Sigmoid colon (tissue), 6 donors: ENCODE measurements at regions not wholly inside any gene's neighbourhood (a gene's known extent, or its start where the extent isn't known, plus 50 kb on each side); places are given as distances from the start of the nearest gene placed in this dataset.
"Not testable (repeated sequence)": the region's sequence is repeated elsewhere in the genome, so short reads cannot be mapped to it uniquely, and the experiment has no call there.

Source experiments
- DNase-seq: peaks from one replicate; pipeline ENCODE4 v3.0.0-alpha.2; 2019
- H3K27ac ChIP-seq, 4 donors: fragments of 200-600 bp; sonication (generic); one replicate each; pipeline ENCODE4 v1.5.1; 2016 to 2019; ENCODE audit warnings: mild to moderate bottlenecking in 1 of 4
- H3K27me3 ChIP-seq, 3 donors: fragments of 200-600 bp; sonication (generic); one replicate each; pipeline ENCODE4 v1.5.1; 2019; ENCODE audit warnings: mild to moderate bottlenecking in 1 of 3
- H3K36me3 ChIP-seq, 4 donors: fragments of 200-600 bp; sonication (generic); one replicate each; pipeline ENCODE4 v1.5.1; 2016 to 2019
- H3K4me1 ChIP-seq, 4 donors: fragments of 200-600 bp; sonication (generic); one replicate each; pipeline ENCODE4 v1.5.1; 2017 to 2019
- H3K4me3 ChIP-seq, 4 donors: fragments of 200-600 bp; sonication (generic); one replicate each; pipeline ENCODE4 v1.5.1; 2017 to 2019; ENCODE audit warnings: mild to moderate bottlenecking in 2 of 4, moderate library complexity in 1 of 4
- H3K9me3 ChIP-seq, 4 donors: fragments of 200-600 bp in 3 of 4; sonication (generic) in 3 of 4; one replicate each; pipeline versions ENCODE4 v1.5.1 to v1.6.1; 2013 to 2019
- EP300 ChIP-seq, 4 donors: sonication (generic); formaldehyde crosslinking; IDR thresholded peaks; one replicate each; pipeline ENCODE4 v1.6.1; 2017; ENCODE audit warnings: antibody characterized with exemption in 4 of 4
- POLR2A ChIP-seq, 2 donors: fragments of 450-650 bp; IDR thresholded peaks; one replicate each; pipeline ENCODE4 v1.6.1; 2016; ENCODE audit warnings: antibody characterized with exemption in 2 of 2, mild to moderate bottlenecking in 2 of 2, moderate library complexity in 2 of 2
- POLR2AphosphoS5 ChIP-seq, 4 donors: sonication (generic); formaldehyde crosslinking; IDR thresholded peaks; one replicate each; pipeline ENCODE4 v1.6.1; 2017; ENCODE audit warnings: antibody characterized with exemption in 4 of 4
- WGBS, 2 donors: extraction: QIAGEN DNeasy Blood & Tissue Kit; methylation state at CpG; one replicate each; pipeline ENCODE4 v1.1.7; 2013; 5-methylcytosine and 5-hydroxymethylcytosine counted together
- intact Hi-C: fragments of 100-400 bp; cut with DNase I; formaldehyde crosslinking; loops from one replicate; pipeline ENCODE4 v1.15.1; 2023
- TF ChIP-seq, protein P1 (sequence below), 4 experiments: fragments of 450-650 bp in 3 of 4; fragments of 200-600 bp in 1 of 4; IDR thresholded peaks; one replicate each; pipeline ENCODE4 v1.5.1; 2016 to 2019; ENCODE audit warnings: antibody characterized with exemption in 4 of 4, mild to moderate bottlenecking in 3 of 4, moderate library complexity in 2 of 4
- donor health status: healthy with polysubstance abuse.
- donor health status: healthy.

DNA sequence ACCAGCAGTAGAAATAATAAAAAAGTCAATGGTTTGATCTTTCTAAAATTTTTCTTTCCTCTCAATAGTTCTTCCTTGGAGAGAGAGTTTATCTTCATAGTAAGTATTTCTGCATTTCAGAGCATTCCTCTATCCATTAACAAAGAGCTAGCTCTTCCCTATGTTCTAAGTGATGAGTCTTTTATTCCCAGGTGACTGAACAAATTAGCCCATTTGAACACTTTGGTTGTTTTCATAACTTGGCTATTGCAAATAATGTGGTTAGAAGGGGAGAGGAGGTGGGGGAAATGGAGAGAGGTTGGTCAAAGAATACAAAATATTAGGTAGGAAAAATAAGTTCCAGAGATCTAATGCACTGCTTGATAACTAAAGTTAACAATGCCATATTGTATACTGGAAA is 598.9 kb downstream of the KCNT2 start:
- Histone ChIP-seq H3K9me3 (no peaks in the 10 kb centered on the region), H3K27me3 (no peaks in the 10 kb centered on the region), H3K27ac (no peak overlapping the region), H3K4me3 (no peak overlapping the region), H3K36me3 (no peaks in the 10 kb centered on the region), H3K4me1 (no peaks in the 10 kb centered on the region)
- intact Hi-C loops, result no loop called here
- DNase-seq, result no peak
- TF ChIP-seq POLR2AphosphoS5 (IDR thresholded peaks at IDR 0.05), result no peak
- TF ChIP-seq POLR2A (IDR thresholded peaks at IDR 0.05), result no peak
- TF ChIP-seq, protein P1, sequence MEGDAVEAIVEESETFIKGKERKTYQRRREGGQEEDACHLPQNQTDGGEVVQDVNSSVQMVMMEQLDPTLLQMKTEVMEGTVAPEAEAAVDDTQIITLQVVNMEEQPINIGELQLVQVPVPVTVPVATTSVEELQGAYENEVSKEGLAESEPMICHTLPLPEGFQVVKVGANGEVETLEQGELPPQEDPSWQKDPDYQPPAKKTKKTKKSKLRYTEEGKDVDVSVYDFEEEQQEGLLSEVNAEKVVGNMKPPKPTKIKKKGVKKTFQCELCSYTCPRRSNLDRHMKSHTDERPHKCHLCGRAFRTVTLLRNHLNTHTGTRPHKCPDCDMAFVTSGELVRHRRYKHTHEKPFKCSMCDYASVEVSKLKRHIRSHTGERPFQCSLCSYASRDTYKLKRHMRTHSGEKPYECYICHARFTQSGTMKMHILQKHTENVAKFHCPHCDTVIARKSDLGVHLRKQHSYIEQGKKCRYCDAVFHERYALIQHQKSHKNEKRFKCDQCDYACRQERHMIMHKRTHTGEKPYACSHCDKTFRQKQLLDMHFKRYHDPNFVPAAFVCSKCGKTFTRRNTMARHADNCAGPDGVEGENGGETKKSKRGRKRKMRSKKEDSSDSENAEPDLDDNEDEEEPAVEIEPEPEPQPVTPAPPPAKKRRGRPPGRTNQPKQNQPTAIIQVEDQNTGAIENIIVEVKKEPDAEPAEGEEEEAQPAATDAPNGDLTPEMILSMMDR (IDR thresholded peaks at IDR 0.05), result no peak
- TF ChIP-seq EP300 (IDR thresholded peaks at IDR 0.05), result no peak

GRCh38 chr1:196007763-196008162 is 600.5 kb downstream of the KCNT2 start:
- Histone ChIP-seq H3K27ac (no peak overlapping the region), H3K4me1 (no peaks in the 10 kb centered on the region), H3K4me3 (no peak overlapping the region), H3K9me3 (no peaks in the 10 kb centered on the region), H3K27me3 (no peaks in the 10 kb centered on the region), H3K36me3 (no peaks in the 10 kb centered on the region)
- intact Hi-C loops, result no loop called here
- no peak for TF ChIP-seq POLR2A (IDR thresholded peaks at IDR 0.05)
- TF ChIP-seq, protein P1 (IDR thresholded peaks at IDR 0.05), result no peak
- TF ChIP-seq POLR2AphosphoS5 (IDR thresholded peaks at IDR 0.05), result no peak
- no peak for TF ChIP-seq EP300 (IDR thresholded peaks at IDR 0.05)
- no peak for DNase-seq
- WGBS, 2 donors, result 20 to 62% methylated on average over 1 of the region's 1 CpG

DNA sequence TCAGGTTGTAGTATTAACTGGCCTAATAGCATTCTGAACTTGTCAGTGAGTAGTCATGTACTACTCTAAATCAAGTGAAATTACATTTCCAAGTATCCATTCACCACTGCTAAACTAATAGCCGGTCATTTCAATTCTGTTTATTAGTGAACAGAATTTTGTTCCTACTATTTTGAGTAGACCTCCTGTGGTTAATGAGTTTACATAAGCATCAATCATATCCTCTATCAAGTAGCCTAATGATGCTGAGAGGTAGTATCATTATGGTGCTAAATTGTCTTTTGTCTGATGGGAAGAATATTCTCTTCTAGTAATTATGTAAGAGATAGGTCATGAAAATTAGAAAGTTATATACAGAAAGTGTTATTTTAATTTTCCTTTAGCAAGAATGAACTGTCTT is 602.8 kb downstream of the KCNT2 start:
- Histone ChIP-seq H3K4me1 (no peaks in the 10 kb centered on the region), H3K27ac (no peak overlapping the region), H3K36me3 (no peaks in the 10 kb centered on the region), H3K9me3 (no peaks in the 10 kb centered on the region), H3K4me3 (no peak overlapping the region), H3K27me3 (no peaks in the 10 kb centered on the region)
- 94 to 97% methylated on average over 1 of the region's 1 CpG for WGBS, 2 donors
- TF ChIP-seq, protein P1 (IDR thresholded peaks at IDR 0.05), result no peak
- TF ChIP-seq POLR2A (IDR thresholded peaks at IDR 0.05) (no peak), POLR2AphosphoS5 (IDR thresholded peaks at IDR 0.05) (no peak), EP300 (IDR thresholded peaks at IDR 0.05) (no peak)
- DNase-seq, result no peak
- intact Hi-C loops, result no loop called here

GRCh38 chr1:196004388-196004787 is 603.9 kb downstream of the KCNT2 start:
- H3K9me3 ChIP-seq, DNase-seq, H3K4me3 ChIP-seq, H3K36me3 ChIP-seq, H3K27me3 ChIP-seq, H3K27ac ChIP-seq, H3K4me1 ChIP-seq, intact Hi-C loops: not testable (repeated sequence)
- 84 to 85% methylated on average over 5 of the region's 5 CpGs for WGBS, 2 donors

DNA sequence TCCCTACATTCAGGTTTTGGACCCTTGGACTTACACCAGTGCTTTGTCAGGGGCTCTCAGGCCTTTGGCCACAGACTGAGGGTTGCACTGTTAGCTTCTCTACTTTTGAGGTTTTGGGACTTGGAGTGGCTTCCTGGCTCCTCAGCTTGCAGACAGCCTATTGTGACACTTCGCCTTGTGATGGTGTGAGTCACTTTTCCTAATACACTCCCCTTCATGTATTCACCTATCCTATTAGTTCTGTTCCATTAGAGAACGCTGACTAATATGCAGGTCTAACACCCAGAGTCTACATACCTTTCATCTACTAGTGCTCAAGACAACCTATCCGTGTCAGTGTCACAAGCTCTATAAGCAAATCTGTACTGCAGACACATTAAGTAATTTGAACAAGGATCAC is 605.3 kb downstream of the KCNT2 start:
- DNase-seq, result no peak
- Histone ChIP-seq H3K27ac (no peak overlapping the region), H3K4me3 (no peak overlapping the region), H3K4me1 (no peaks in the 10 kb centered on the region), H3K9me3 (no peaks in the 10 kb centered on the region), H3K36me3 (no peaks in the 10 kb centered on the region), H3K27me3 (no peaks in the 10 kb centered on the region)
- TF ChIP-seq, protein P1 (IDR thresholded peaks at IDR 0.05), result no peak
- TF ChIP-seq EP300 (IDR thresholded peaks at IDR 0.05), result no peak
- TF ChIP-seq POLR2AphosphoS5 (IDR thresholded peaks at IDR 0.05), result no peak
- no peak for TF ChIP-seq POLR2A (IDR thresholded peaks at IDR 0.05)
- intact Hi-C loops, result no loop called here
- WGBS, 2 donors, result 89 to 93% methylated on average over 3 of the region's 3 CpGs

- intact Hi-C loops, H3K27me3 ChIP-seq, H3K36me3 ChIP-seq, H3K4me1 ChIP-seq, H3K27ac ChIP-seq, H3K9me3 ChIP-seq, DNase-seq, H3K4me3 ChIP-seq: not testable (repeated sequence)
- WGBS, 2 donors, result 63 to 87% methylated on average over 4 of the region's 4 CpGs
These were observed 605.9 kb downstream of the KCNT2 start for GRCh38 chr1:196002296-196002695.
